ENCODE measurements at regions not wholly inside any gene's neighbourhood (a gene's known extent, or its start where the extent isn't known, plus 50 kb on each side); places are given as distances from the start of the nearest gene placed in this dataset.

- no peak for DNase-seq (ENCODE audit: low spot score)
Observed at GRCh38 chr10:85532773-85533172, 833.8 kb downstream of the GRID1 start.

DNA sequence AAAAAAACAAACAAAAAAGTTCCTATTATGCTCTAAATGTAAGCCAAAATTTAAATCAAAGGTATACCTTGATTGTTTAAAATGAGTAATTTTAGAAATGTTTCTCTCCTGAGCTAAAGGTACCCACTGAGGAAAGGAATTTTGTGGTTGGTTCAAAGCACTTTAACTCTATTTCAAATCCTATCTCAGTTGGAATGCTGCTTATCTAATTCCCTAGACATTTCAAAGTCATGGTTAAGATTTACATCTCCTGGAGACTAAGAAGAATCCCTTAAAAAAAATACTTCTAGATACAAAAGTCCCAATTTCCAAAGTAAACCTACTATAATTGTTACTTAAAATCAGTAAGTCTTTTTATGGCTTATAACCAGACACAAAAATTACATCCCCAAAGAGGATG is 830.7 kb downstream of the GRID1 start:
- TF ChIP-seq, protein P1, sequence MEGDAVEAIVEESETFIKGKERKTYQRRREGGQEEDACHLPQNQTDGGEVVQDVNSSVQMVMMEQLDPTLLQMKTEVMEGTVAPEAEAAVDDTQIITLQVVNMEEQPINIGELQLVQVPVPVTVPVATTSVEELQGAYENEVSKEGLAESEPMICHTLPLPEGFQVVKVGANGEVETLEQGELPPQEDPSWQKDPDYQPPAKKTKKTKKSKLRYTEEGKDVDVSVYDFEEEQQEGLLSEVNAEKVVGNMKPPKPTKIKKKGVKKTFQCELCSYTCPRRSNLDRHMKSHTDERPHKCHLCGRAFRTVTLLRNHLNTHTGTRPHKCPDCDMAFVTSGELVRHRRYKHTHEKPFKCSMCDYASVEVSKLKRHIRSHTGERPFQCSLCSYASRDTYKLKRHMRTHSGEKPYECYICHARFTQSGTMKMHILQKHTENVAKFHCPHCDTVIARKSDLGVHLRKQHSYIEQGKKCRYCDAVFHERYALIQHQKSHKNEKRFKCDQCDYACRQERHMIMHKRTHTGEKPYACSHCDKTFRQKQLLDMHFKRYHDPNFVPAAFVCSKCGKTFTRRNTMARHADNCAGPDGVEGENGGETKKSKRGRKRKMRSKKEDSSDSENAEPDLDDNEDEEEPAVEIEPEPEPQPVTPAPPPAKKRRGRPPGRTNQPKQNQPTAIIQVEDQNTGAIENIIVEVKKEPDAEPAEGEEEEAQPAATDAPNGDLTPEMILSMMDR (IDR thresholded peaks at IDR 0.05; ENCODE audit: extremely low read depth, missing control alignments), result no peak
- DNase-seq (ENCODE audit: low spot score), result no peak

More at GRCh38 chr10:85532773-85533172, 833.8 kb downstream of the GRID1 start:
- TF ChIP-seq, protein P1 (IDR thresholded peaks at IDR 0.05; ENCODE audit: extremely low read depth, missing control alignments), result no peak

GRCh38 chr10:85537561-85537960 is 829.0 kb downstream of the GRID1 start:
- no peak for DNase-seq (ENCODE audit: low spot score)
- TF ChIP-seq, protein P1 (IDR thresholded peaks at IDR 0.05; ENCODE audit: extremely low read depth, missing control alignments), result no peak

DNA sequence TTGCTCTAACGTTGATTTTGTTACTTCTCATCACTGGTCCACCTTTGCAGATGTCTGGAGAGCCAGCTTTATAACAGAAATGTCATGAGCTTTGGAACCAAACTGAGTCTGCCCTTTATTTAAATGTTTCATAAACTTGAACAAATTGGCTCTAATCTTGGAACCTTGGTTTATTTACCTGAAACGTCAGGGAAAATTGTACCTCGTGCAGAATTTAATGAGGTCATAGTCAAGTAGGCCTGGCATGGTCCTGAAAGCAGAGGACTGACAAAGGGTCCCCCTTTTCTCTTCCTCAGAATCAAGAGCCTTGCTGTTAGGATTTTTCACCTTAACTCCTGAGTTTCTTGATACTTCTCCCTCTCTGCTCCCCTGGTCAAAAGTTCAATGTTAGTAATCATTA is 828.0 kb downstream of the GRID1 start:
- TF ChIP-seq, protein P1 (IDR thresholded peaks at IDR 0.05; ENCODE audit: extremely low read depth, missing control alignments), result no peak
- DNase-seq (ENCODE audit: low spot score), result no peak

- DNase-seq (ENCODE audit: low spot score), result no peak
Observed at GRCh38 chr10:85542152-85542551, 824.4 kb downstream of the GRID1 start.

GRCh38 chr10:85542936-85543730 is 823.5 kb downstream of the GRID1 start:
- DNase-seq (ENCODE audit: low spot score), result no peak
- TF ChIP-seq, protein P1 (IDR thresholded peaks at IDR 0.05; ENCODE audit: extremely low read depth, missing control alignments), result no peak

More at GRCh38 chr10:85542152-85542551, 824.4 kb downstream of the GRID1 start:
- TF ChIP-seq, protein P1 (IDR thresholded peaks at IDR 0.05; ENCODE audit: extremely low read depth, missing control alignments), result no peak

DNA sequence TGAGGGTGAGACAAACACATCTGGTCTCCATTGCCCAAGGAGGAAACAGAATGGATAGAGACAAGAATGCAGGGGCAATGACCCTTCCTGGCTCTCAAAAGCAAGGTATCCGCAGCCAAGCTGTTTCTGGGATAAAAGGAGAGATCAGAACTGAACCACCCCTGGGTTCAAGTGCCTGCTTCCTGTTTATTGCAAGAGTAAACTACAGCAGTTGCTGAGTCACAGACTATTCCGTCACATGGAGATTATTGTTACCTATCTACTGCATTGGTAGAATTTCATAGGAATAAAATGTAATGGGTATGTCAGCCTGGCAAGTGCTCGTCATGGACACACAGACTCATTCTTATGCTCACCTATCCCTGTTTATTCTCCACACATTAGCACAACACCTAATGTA is 821.6 kb downstream of the GRID1 start:
- TF ChIP-seq, protein P1 (IDR thresholded peaks at IDR 0.05; ENCODE audit: extremely low read depth, missing control alignments), result no peak
- DNase-seq (ENCODE audit: low spot score), result no peak

All from GM20000 (cell line).